HEK293 (cell line): ENCODE measurements at regions not wholly inside any gene's neighbourhood (a gene's known extent, or its start where the extent isn't known, plus 50 kb on each side); places are given as distances from the start of the nearest gene placed in this dataset.

Source experiments
- CTCF ChIA-PET: fragments of 350-600 bp; formaldehyde crosslinking; extraction: SDS; loops from one replicate; lab custom pipeline; 2021; ENCODE audit warnings: antibody characterized with exemption; lab: Yijun Ruan, JAX
- POLR2A ChIA-PET: fragments of 300-600 bp; formaldehyde crosslinking; extraction: SDS; loops from one replicate; lab custom pipeline; 2020; ENCODE audit warnings: antibody characterized with exemption, inconsistent platforms; lab: Yijun Ruan, JAX
- H3K27ac ChIP-seq: fragments of 200-500 bp; sonication (Bioruptor generic); 2 replicates; pipeline ENCODE4 v1.5.1; 2014; ENCODE audit warnings: low read depth, low read length, control low read depth, inconsistent platforms; ENCODE audit errors: extremely low read depth
- H3K36me3 ChIP-seq, 2 experiments: fragments of 200-500 bp in 1 of 2; sonication (Bioruptor generic) in 1 of 2; 1 replicate in 1 of 2; 2 replicates in 1 of 2; pipeline ENCODE4 v1.5.1; 2014 to 2017; ENCODE audit warnings: inconsistent platforms in 2 of 2, low read length in 2 of 2; ENCODE audit not compliant: control insufficient read depth in 2 of 2, insufficient read depth in 1 of 2
- H3K4me1 ChIP-seq: fragments of 200-500 bp; sonication (Bioruptor generic); 2 replicates; pipeline ENCODE4 v1.5.1; 2014; ENCODE audit warnings: mild to moderate bottlenecking, low read length, inconsistent platforms; ENCODE audit not compliant: control insufficient read depth, insufficient read depth
- H3K4me3 ChIP-seq: 2 replicates; pipeline ENCODE4 v1.5.1; 2011; ENCODE audit warnings: low read depth, mild to moderate bottlenecking, control low read depth, low read length, moderate library complexity
- H3K9me3 ChIP-seq: fragments of 200-500 bp; sonication (Bioruptor generic); 2 replicates; pipeline ENCODE4 v1.5.1; 2014; ENCODE audit warnings: low read depth, low read length, inconsistent platforms; ENCODE audit not compliant: control insufficient read depth, insufficient read depth
- KLF16 ChIP-seq: fragments of 450-650 bp; formaldehyde crosslinking; IDR thresholded peaks from 2 replicates; pipeline ENCODE4 v1.5.1; 2017; ENCODE audit warnings: missing biosample characterization, missing genetic modification characterization
- SETDB1 ChIP-seq: IDR thresholded peaks from one replicate; pipeline ENCODE4 v1.6.1; 2017; ENCODE audit warnings: mild to moderate bottlenecking, low read length, moderate library complexity, mixed read lengths; ENCODE audit not compliant: insufficient read length
- ZBTB17 ChIP-seq: fragments of 450-650 bp; formaldehyde crosslinking; IDR thresholded peaks from 2 replicates; pipeline ENCODE4 v1.5.1; 2016; ENCODE audit warnings: missing biosample characterization, missing genetic modification characterization
- ZFHX2 ChIP-seq: fragments of 450-650 bp; formaldehyde crosslinking; conservative IDR thresholded peaks from 2 replicates; pipeline ENCODE4 v1.5.1; 2016; ENCODE audit warnings: missing biosample characterization, missing genetic modification characterization
- ZNF16 ChIP-seq: fragments of 450-650 bp; formaldehyde crosslinking; IDR thresholded peaks from 2 replicates; pipeline ENCODE4 v1.5.1; 2016; ENCODE audit warnings: low read depth, missing biosample characterization, missing genetic modification characterization
- ZNF174 ChIP-seq: fragments of 450-650 bp; formaldehyde crosslinking; IDR thresholded peaks from 2 replicates; pipeline ENCODE4 v1.5.0; 2017; ENCODE audit warnings: missing biosample characterization, mild to moderate bottlenecking, missing genetic modification characterization
- ZNF221 ChIP-seq: fragments of 450-650 bp; formaldehyde crosslinking; IDR thresholded peaks from 2 replicates; pipeline ENCODE4 v1.5.1; 2017; ENCODE audit warnings: missing biosample characterization, missing genetic modification characterization, borderline replicate concordance
- ZNF433 ChIP-seq: fragments of 450-650 bp; formaldehyde crosslinking; IDR thresholded peaks from 2 replicates; pipeline ENCODE4 v1.5.1; 2016; ENCODE audit warnings: missing biosample characterization, missing genetic modification characterization, low read depth
- ZNF510 ChIP-seq: fragments of 450-650 bp; formaldehyde crosslinking; IDR thresholded peaks from 2 replicates; pipeline ENCODE4 v1.5.1; 2018; ENCODE audit warnings: mild to moderate bottlenecking, missing genetic modification characterization, missing biosample characterization; ENCODE audit not compliant: insufficient replicate concordance
- ZNF677 ChIP-seq: fragments of 450-650 bp; IDR thresholded peaks from 2 replicates; pipeline ENCODE4 v1.5.0; 2018; ENCODE audit warnings: missing biosample characterization, mild to moderate bottlenecking, missing genetic modification characterization, moderate library complexity
- TF ChIP-seq, protein P1 (sequence below): fragments of 450-650 bp; formaldehyde crosslinking; IDR thresholded peaks from 2 replicates; pipeline ENCODE4 v1.5.1; 2016; ENCODE audit warnings: missing biosample characterization, missing genetic modification characterization, borderline replicate concordance
- TF ChIP-seq, protein P2 (sequence below): fragments of 450-650 bp; formaldehyde crosslinking; IDR thresholded peaks from 2 replicates; pipeline ENCODE4 v1.5.1; 2016; ENCODE audit warnings: missing biosample characterization, missing genetic modification characterization
- TF ChIP-seq, protein P3 (sequence below): fragments of 450-650 bp; formaldehyde crosslinking; IDR thresholded peaks from 2 replicates; pipeline ENCODE4 v1.5.1; 2016; ENCODE audit warnings: missing biosample characterization, missing genetic modification characterization, low read depth
- TF ChIP-seq, protein P4 (sequence below): sonication (generic); formaldehyde crosslinking; IDR thresholded peaks from 2 replicates; pipeline ENCODE4 v1.8.1; 2022; ENCODE audit warnings: mild to moderate bottlenecking, moderate library complexity, missing genetic modification reagents

DNA sequence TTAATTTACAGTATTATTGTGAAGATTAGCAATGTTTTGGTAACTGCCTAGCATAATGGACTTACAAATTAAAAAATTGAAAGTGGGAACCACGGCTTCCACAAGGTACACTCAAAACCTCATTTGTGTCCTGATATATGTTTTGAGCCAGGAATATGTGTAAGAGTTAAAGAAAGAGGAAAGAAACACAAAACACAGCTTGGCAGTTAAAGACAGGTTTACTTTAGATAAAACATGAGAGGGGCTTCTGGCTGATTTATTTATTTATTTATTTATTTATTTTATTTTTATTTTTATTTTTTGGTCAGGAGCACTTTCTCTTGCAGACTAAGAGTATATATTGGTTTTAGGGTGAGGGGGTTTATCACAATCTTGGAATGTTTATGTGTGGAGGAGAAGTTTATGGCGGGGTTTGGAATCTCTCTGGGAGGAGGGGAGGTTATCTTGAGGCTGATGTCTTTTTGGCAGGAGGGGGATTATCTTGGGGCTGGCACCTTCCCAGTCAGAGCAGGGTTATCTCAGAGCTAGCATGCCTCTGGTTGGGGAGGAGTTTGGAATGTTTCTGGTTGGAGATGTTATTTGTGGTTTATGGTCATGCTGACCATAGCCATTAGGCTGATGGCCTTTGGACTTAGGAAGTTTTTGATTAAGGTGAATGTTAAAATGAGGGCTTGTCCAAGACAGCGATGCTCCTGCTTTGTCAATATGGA lies 436.7 kb downstream of the DAD1 start:
- no peak overlapping the region for H3K4me3 ChIP-seq
- H3K36me3 ChIP-seq = no peaks in the 10 kb centered on the region
- ChIA-PET CTCF (interaction anchor here (0.6 kb wide), 1 partner anchor 234 kb away, joined by 3 read pairs; no protein-coding TSS in a partner anchor), POLR2A (no interaction called here)
- TF ChIP-seq, protein P1, sequence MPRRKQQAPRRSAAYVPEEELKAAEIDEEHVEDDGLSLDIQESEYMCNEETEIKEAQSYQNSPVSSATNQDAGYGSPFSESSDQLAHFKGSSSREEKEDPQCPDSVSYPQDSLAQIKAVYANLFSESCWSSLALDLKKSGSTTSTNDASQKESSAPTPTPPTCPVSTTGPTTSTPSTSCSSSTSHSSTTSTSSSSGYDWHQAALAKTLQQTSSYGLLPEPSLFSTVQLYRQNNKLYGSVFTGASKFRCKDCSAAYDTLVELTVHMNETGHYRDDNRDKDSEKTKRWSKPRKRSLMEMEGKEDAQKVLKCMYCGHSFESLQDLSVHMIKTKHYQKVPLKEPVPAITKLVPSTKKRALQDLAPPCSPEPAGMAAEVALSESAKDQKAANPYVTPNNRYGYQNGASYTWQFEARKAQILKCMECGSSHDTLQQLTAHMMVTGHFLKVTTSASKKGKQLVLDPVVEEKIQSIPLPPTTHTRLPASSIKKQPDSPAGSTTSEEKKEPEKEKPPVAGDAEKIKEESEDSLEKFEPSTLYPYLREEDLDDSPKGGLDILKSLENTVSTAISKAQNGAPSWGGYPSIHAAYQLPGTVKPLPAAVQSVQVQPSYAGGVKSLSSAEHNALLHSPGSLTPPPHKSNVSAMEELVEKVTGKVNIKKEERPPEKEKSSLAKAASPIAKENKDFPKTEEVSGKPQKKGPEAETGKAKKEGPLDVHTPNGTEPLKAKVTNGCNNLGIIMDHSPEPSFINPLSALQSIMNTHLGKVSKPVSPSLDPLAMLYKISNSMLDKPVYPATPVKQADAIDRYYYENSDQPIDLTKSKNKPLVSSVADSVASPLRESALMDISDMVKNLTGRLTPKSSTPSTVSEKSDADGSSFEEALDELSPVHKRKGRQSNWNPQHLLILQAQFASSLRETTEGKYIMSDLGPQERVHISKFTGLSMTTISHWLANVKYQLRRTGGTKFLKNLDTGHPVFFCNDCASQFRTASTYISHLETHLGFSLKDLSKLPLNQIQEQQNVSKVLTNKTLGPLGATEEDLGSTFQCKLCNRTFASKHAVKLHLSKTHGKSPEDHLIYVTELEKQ = no peak
- TF ChIP-seq SETDB1 (peak; percentile 59), ZFHX2 (tag by site-specific recombination) (no peak), ZNF174 (tag by site-specific recombination) (no peak), ZNF221 (tag by site-specific recombination) (no peak), ZNF677 (tag by site-specific recombination) (no peak), ZNF510 (tag by site-specific recombination) (peak; percentile 46), ZNF433 (tag by site-specific recombination) (no peak), ZBTB17 (tag by site-specific recombination) (no peak)
- H3K27ac ChIP-seq = no peak overlapping the region
- H3K9me3 ChIP-seq = 0 out of 2 replicates have a peak, but pooled peaks cover 2% of the 10 kb centered on the region
- no peaks in the 10 kb centered on the region for H3K4me1 ChIP-seq

DNA sequence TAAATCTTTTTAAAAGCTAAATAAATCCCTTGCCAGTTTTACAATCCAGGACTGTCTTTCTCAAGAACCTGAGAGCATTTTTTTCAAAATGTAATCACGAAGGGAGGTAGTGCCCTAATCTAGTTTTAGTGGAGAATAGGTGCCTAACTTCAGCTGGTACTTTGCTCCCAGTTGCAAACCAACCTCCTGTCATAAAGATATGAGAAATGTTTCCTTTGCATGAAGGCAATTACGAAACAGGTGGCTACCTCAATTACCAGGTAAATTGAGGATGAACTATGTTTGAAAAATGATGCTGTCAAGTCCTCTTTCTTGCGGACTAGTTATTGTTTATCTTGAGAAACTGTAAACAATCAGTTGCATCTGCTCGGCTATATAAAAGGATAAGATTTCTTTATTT lies 437.9 kb downstream of the DAD1 start:
- no peaks in the 10 kb centered on the region for H3K4me1 ChIP-seq
- ChIA-PET POLR2A (no interaction called here), CTCF (no interaction called here)
- 0 out of 2 replicates have a peak, but pooled peaks cover 2% of the 10 kb centered on the region for H3K9me3 ChIP-seq
- no peak for TF ChIP-seq KLF16 (tag by site-specific recombination)
- no peak for TF ChIP-seq ZNF677 (tag by site-specific recombination)
- TF ChIP-seq ZNF16 (tag by site-specific recombination) = no peak
- TF ChIP-seq, protein P2, sequence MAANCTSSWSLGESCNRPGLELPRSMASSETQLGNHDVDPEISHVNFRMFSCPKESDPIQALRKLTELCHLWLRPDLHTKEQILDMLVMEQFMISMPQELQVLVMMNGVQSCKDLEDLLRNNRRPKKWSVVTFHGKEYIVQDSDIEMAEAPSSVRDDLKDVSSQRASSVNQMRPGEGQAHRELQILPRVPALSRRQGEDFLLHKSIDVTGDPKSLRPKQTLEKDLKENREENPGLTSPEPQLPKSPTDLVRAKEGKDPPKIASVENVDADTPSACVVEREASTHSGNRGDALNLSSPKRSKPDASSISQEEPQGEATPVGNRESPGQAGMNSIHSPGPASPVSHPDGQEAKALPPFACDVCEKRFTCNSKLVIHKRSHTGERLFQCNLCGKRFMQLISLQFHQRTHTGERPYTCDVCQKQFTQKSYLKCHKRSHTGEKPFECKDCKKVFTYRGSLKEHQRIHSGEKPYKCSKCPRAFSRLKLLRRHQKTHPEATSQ = no peak
- TF ChIP-seq, protein P3, sequence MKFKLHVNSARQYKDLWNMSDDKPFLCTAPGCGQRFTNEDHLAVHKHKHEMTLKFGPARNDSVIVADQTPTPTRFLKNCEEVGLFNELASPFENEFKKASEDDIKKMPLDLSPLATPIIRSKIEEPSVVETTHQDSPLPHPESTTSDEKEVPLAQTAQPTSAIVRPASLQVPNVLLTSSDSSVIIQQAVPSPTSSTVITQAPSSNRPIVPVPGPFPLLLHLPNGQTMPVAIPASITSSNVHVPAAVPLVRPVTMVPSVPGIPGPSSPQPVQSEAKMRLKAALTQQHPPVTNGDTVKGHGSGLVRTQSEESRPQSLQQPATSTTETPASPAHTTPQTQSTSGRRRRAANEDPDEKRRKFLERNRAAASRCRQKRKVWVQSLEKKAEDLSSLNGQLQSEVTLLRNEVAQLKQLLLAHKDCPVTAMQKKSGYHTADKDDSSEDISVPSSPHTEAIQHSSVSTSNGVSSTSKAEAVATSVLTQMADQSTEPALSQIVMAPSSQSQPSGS (tag by site-specific recombination) = no peak
- TF ChIP-seq, protein P4, sequence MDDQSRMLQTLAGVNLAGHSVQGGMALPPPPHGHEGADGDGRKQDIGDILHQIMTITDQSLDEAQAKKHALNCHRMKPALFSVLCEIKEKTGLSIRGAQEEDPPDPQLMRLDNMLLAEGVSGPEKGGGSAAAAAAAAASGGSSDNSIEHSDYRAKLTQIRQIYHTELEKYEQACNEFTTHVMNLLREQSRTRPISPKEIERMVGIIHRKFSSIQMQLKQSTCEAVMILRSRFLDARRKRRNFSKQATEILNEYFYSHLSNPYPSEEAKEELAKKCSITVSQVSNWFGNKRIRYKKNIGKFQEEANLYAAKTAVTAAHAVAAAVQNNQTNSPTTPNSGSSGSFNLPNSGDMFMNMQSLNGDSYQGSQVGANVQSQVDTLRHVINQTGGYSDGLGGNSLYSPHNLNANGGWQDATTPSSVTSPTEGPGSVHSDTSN (CRISPR knock-in tag) = no peak
- H3K27ac ChIP-seq = no peak overlapping the region
- H3K36me3 ChIP-seq = no peaks in the 10 kb centered on the region
- no peak overlapping the region for H3K4me3 ChIP-seq
